ENCODE measurements at regions not wholly inside any gene's neighbourhood (a gene's known extent, or its start where the extent isn't known, plus 50 kb on each side); places are given as distances from the start of the nearest gene placed in this dataset.
"Not testable (repeated sequence)": the region's sequence is repeated elsewhere in the genome, so short reads cannot be mapped to it uniquely, and the experiment has no call there.

- Histone ChIP-seq H3K9me3 (replicated peaks) (no peaks in the 10 kb centered on the region), H3K27me3 (0 out of 2 replicates have a peak, but pooled peaks cover 4% of the 10 kb centered on the region), H3K36me3 (no peaks in the 10 kb centered on the region), H3K27ac (no peak overlapping the region), H3K4me1 (no peaks in the 10 kb centered on the region), H3K4me3 (no peak overlapping the region)
- DNase-seq, result no peak
These were observed 108.9 kb upstream of the BNIP2 start for GRCh38 chr15:59797756-59798604.

DNA sequence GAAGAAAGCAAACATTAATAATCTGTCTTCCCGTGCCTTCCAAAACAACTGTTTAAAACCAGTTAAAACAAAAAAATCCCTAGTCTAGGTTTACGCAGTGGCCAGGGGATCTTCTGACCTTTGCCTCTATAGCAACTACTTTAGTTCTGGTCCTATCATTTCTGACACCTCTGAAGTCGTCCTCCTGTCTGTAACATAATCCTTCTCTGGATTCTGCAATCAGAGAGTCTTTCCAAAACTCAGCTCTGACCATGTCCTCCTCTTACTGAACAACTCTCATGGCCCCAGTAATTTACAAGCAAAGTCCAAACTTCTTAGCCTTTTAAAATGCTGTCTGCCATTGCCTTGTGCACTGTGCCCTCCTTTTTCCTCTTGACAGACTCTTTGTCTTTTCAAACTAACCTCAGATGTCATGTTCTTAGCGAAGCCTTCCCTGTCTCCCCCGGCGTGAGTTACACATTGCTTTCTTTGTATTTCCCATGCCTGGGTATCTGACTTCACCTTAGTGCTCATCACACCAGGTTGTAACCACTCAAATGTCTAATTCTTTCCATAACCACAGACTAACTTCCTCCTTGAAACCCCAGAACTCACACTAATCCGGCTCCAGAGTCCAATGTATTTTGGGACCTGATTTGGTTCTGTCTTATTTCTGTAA is 105.2 kb upstream of the BNIP2 start:
- DNase-seq, result no peak
- Histone ChIP-seq H3K27ac (no peak overlapping the region), H3K9me3 (replicated peaks) (no peaks in the 10 kb centered on the region), H3K27me3 (0 out of 2 replicates have a peak, but pooled peaks cover 4% of the 10 kb centered on the region), H3K4me3 (no peak overlapping the region), H3K4me1 (no peaks in the 10 kb centered on the region), H3K36me3 (no peaks in the 10 kb centered on the region)

- Histone ChIP-seq H3K4me3 (no peak overlapping the region), H3K27ac (no peak overlapping the region), H3K4me1 (no peaks in the 10 kb centered on the region), H3K9me3 (replicated peaks) (no peaks in the 10 kb centered on the region), H3K36me3 (no peaks in the 10 kb centered on the region), H3K27me3 (no peaks in the 10 kb centered on the region)
- DNase-seq, result peak in 1 of 2 experiments; percentile 4
These were observed 103.2 kb upstream of the BNIP2 start for GRCh38 chr15:59792359-59792758.

- H3K27me3 ChIP-seq, result no peaks in the 10 kb centered on the region
- H3K4me1 ChIP-seq, result no peaks in the 10 kb centered on the region
- peak; percentile 35 to 53 for DNase-seq
- no peaks in the 10 kb centered on the region for H3K9me3 ChIP-seq (replicated peaks)
- H3K4me3 ChIP-seq, result no peak overlapping the region
- no peak overlapping the region for H3K27ac ChIP-seq
- H3K36me3 ChIP-seq, result no peaks in the 10 kb centered on the region
These were observed 102.6 kb upstream of the BNIP2 start for GRCh38 chr15:59791755-59792154.

DNA sequence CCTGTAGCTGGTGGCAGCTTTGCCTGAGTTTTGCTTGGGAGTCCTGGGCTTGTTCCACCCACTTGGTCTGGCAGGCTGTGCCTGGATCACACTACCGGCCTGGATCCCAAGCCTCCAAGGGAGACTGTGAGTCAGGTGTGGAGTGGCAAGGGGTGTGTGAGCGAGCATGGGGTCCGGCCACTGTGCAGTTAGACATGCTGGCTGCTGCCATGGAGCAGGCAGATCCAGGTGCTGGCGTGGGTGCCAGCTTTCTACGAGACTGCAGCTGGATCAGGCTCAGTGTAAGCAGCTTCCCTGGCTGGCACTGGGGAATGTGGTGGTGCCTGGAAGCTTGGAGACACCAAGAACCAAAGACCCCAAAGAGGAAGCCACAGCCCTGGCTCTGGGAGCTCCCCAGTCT is 102.0 kb upstream of the BNIP2 start:
- no peaks in the 10 kb centered on the region for H3K4me1 ChIP-seq
- DNase-seq, result no peak
- H3K27me3 ChIP-seq, result no peaks in the 10 kb centered on the region
- H3K9me3 ChIP-seq (replicated peaks), result no peaks in the 10 kb centered on the region
- no peaks in the 10 kb centered on the region for H3K36me3 ChIP-seq
- H3K27ac ChIP-seq, result no peak overlapping the region
- H3K4me3 ChIP-seq, result no peak overlapping the region

GRCh38 chr15:59786466-59786865 is 97.3 kb upstream of the BNIP2 start:
- not testable (repeated sequence) for H3K36me3 ChIP-seq; H3K4me1 ChIP-seq; H3K27ac ChIP-seq; H3K4me3 ChIP-seq; H3K9me3 ChIP-seq (replicated peaks); H3K27me3 ChIP-seq; DNase-seq

DNA sequence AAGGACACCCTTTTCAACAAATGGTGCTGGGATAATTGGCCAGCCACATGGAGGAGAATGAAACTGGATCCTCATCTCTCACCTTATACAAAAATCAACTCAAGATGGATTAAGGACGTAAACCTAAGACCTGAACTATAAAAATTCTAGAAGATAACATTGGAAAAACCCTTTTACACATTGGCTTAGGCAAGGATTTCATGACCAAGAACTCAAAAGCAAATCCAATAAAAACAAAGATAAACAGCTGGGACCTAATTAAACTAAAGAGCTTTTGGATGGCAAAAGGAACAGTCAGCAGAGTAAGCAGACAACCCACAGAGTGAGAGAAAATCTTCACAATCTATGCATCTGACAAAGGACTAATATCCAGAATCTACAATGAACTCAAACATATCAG is 96.9 kb upstream of the BNIP2 start:
- H3K36me3 ChIP-seq; H3K27me3 ChIP-seq; DNase-seq; H3K4me1 ChIP-seq; H3K9me3 ChIP-seq (replicated peaks); H3K4me3 ChIP-seq; H3K27ac ChIP-seq: not testable (repeated sequence)

- DNase-seq; H3K4me1 ChIP-seq; H3K4me3 ChIP-seq; H3K9me3 ChIP-seq (replicated peaks); H3K27ac ChIP-seq; H3K27me3 ChIP-seq; H3K36me3 ChIP-seq: not testable (repeated sequence)
These were observed 94.8 kb upstream of the BNIP2 start for GRCh38 chr15:59783774-59784520.

GRCh38 chr15:59779110-59779509 is 90.0 kb upstream of the BNIP2 start:
- H3K4me3 ChIP-seq, result no peak overlapping the region
- H3K36me3 ChIP-seq, result no peaks in the 10 kb centered on the region
- DNase-seq, result no peak
- no peak overlapping the region for H3K27ac ChIP-seq
- no peaks in the 10 kb centered on the region for H3K27me3 ChIP-seq
- no peaks in the 10 kb centered on the region for H3K4me1 ChIP-seq
- 0 out of 2 replicates have a peak, but pooled peaks cover 3% of the 10 kb centered on the region for H3K9me3 ChIP-seq (replicated peaks)

DNA sequence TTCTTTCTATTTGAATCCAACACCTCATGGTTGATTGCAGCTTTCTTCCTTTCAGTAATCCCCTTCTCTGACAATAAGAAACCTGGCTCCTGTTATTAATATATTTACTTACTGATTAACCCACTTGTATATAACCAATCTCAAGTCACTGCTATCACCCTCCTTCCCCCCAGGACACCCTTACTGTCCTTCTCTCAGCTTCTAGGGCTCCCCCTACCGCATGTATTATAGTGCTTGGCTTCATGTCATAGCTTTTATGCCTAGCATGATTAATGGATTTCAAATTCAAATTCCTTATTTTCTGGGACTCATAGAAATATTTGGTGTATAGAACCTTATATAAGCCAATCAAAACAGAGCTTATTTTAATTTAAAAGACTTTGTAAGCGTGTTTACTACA is 75.7 kb upstream of the BNIP2 start:
- no peaks in the 10 kb centered on the region for H3K27me3 ChIP-seq
- H3K9me3 ChIP-seq (replicated peaks), result no peaks in the 10 kb centered on the region
- no peak overlapping the region for H3K27ac ChIP-seq
- no peak for DNase-seq
- H3K36me3 ChIP-seq, result no peaks in the 10 kb centered on the region
- no peaks in the 10 kb centered on the region for H3K4me1 ChIP-seq
- no peak overlapping the region for H3K4me3 ChIP-seq

DNA sequence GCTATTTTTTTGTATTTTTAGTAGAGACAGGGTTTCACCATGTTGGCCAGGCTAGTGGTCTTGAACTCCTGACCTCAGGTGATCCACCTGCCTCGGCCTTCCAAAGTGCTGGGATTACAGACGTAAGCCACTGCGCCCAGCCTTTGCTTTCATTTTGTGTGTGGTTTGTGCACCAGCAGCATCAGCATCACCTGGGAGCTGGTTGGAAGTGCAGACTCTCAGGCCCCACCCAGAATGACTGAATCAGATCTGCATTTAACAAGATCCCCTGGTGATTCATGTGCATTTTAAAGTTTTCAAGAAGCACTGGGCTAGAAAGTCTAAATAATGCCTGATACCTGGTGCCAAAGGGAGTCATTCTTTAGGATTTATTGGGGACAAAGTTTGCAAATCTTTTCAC is 73.4 kb upstream of the BNIP2 start:
- Histone ChIP-seq H3K36me3 (no peaks in the 10 kb centered on the region), H3K9me3 (replicated peaks) (no peaks in the 10 kb centered on the region), H3K27me3 (no peaks in the 10 kb centered on the region), H3K27ac (no peak overlapping the region), H3K4me3 (no peak overlapping the region), H3K4me1 (no peaks in the 10 kb centered on the region)
- no peak for DNase-seq

DNA sequence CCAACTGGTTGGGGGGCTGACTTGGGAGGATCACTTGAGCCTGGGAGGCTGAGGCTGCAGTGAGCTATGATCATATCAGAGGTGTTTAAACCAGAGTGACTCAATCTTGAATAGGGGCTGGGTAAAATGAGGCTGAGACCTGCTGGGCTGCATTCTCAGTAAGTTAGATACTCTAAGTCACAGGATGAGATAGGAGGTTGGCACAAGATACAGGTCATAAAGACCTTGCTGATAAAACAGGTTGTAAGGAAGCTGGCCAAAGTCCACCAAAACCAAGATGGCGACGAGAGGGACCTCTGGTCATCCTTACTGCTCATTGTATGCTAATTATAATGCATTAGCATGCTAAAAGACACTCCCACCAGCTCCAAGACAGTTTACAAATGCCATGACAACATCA is 71.1 kb upstream of the BNIP2 start:
- H3K4me3 ChIP-seq; H3K9me3 ChIP-seq (replicated peaks); H3K27ac ChIP-seq; H3K36me3 ChIP-seq; H3K27me3 ChIP-seq; H3K4me1 ChIP-seq; DNase-seq: not testable (repeated sequence)

DNA sequence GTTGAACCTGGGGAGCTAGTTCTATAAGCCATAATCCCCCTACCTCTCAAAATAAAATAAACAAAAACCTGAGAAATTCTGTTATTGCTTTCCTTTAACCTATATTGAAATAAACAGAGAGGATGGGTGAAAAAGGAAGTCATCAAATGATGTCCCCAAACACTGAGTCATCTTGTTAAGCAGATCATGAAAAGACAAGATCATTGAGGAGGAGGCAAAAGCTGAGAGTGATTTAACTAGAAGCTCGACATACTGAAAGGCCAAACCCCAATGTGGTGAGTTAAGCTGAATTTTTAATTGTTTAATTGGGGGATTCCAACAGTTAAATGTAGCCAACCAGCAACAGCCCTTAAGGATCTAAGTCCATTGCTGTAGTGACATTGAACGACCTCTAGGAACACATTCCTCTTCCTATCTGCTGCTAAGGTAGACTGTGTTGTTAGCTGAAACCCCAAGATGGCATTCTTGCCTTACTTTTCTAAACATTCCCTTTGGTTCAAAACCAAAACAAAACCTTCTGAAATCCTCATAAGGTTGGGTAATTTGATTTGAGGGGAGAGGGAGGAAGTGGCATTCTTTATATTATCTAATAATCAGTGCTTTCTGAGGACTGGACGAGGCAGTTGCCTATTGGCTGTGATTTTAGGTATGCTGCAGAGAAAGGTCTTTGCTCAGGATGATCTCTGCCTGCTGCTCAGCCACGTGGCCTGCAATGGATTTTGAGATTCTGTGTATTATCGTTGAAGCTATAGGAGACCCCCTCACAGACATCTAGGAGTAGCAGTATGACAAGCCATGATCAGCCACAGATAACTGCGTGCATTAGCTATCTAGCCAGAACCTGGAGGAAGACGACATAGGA is 62.7 kb upstream of the BNIP2 start:
- Histone ChIP-seq H3K27me3 (peaks cover 3% of the 10 kb centered on the region; the same call in 1 of the 2 replicates), H3K4me3 (no peak overlapping the region), H3K27ac (no peak overlapping the region), H3K4me1 (no peaks in the 10 kb centered on the region), H3K36me3 (no peaks in the 10 kb centered on the region), H3K9me3 (replicated peaks) (no peaks in the 10 kb centered on the region)
- DNase-seq, result peak in 1 of 2 experiments; percentile 46

- DNase-seq, result peak in 1 of 2 experiments; percentile 12
- peaks cover 3% of the 10 kb centered on the region; the same call in 1 of the 2 replicates for H3K27me3 ChIP-seq
- no peak overlapping the region for H3K27ac ChIP-seq
- no peaks in the 10 kb centered on the region for H3K9me3 ChIP-seq (replicated peaks)
- no peak overlapping the region for H3K4me3 ChIP-seq
- no peaks in the 10 kb centered on the region for H3K4me1 ChIP-seq
- H3K36me3 ChIP-seq, result no peaks in the 10 kb centered on the region
These were observed 57.7 kb upstream of the BNIP2 start for GRCh38 chr15:59746777-59747176.

Measured in SJCRH30 (cell line).